ENCODE measurements at regions not wholly inside any gene's neighbourhood (a gene's known extent, or its start where the extent isn't known, plus 50 kb on each side); places are given as distances from the start of the nearest gene placed in this dataset.

- no peak for DNase-seq (ENCODE audit: extremely low spot score, unreplicated experiment)
- TF ChIP-seq, protein P1, sequence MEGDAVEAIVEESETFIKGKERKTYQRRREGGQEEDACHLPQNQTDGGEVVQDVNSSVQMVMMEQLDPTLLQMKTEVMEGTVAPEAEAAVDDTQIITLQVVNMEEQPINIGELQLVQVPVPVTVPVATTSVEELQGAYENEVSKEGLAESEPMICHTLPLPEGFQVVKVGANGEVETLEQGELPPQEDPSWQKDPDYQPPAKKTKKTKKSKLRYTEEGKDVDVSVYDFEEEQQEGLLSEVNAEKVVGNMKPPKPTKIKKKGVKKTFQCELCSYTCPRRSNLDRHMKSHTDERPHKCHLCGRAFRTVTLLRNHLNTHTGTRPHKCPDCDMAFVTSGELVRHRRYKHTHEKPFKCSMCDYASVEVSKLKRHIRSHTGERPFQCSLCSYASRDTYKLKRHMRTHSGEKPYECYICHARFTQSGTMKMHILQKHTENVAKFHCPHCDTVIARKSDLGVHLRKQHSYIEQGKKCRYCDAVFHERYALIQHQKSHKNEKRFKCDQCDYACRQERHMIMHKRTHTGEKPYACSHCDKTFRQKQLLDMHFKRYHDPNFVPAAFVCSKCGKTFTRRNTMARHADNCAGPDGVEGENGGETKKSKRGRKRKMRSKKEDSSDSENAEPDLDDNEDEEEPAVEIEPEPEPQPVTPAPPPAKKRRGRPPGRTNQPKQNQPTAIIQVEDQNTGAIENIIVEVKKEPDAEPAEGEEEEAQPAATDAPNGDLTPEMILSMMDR (conservative IDR thresholded peaks at IDR 0.05) = no peak
- no peak overlapping the region for H3K4me3 Mint-ChIP-seq
- no peaks in the 10 kb centered on the region for H3K36me3 Mint-ChIP-seq
- H3K27me3 Mint-ChIP-seq = peaks cover 3% of the 10 kb centered on the region
- H3K9me3 Mint-ChIP-seq = no peaks in the 10 kb centered on the region
- H3K4me1 Mint-ChIP-seq (ENCODE audit: unreplicated experiment) = peaks cover 8% of the 10 kb centered on the region
- no peak overlapping the region for H3K27ac Mint-ChIP-seq
These were observed 1279.1 kb upstream of the SORCS1 start for GRCh38 chr10:108443636-108444035.

DNA sequence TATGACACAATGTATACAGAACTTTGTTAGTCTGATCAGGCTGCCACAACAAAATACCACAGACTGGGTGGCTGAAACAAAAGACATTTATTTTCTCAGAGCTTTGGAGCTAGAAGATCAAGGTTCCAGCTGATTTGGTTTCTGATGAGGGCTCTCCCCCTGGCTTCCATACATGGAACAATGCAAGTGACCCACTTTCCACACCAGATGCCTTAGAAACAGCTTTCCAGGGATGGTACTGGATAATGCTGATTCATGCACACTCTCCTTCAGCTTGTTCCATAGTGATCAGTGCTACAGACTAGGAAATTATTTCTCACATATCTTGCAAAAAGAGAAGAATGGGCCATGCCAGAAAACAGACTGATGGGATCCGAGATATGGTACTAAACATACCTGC is 1274.9 kb upstream of the SORCS1 start:
- Mint-ChIP-seq H3K27ac (no peak overlapping the region), H3K36me3 (no peaks in the 10 kb centered on the region), H3K4me3 (no peak overlapping the region), H3K9me3 (peaks cover 6% of the 10 kb centered on the region), H3K27me3 (no peaks in the 10 kb centered on the region), H3K4me1 (ENCODE audit: unreplicated experiment) (peaks cover 11% of the 10 kb centered on the region)
- TF ChIP-seq, protein P1 (conservative IDR thresholded peaks at IDR 0.05) = no peak
- no peak for DNase-seq (ENCODE audit: extremely low spot score, unreplicated experiment)

DNA sequence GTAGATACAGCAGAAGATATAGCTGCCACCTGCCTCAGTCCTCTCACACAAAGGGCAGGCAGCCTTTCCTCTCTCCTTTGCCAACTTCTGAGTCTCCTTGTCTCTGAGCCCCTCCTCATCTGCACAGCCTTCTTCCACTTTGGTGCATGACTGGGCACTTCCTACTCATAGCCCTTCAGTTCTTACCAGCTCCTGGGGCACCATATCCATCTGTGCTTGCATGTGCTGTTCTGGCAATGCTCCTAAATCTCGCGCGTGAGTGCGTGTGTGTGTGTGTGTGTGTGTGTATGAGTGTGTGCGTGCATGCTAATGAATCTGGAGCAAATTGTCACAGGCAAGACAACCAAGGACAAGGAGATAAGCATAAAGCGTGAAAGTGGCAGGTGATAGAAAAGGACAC is 1271.6 kb upstream of the SORCS1 start:
- TF ChIP-seq, protein P1 (conservative IDR thresholded peaks at IDR 0.05) = no peak
- H3K27me3 Mint-ChIP-seq = no peaks in the 10 kb centered on the region

GRCh38 chr10:108434559-108435252 is 1270.2 kb upstream of the SORCS1 start:
- H3K36me3 Mint-ChIP-seq = no peaks in the 10 kb centered on the region
- peaks cover 9% of the 10 kb centered on the region for H3K4me1 Mint-ChIP-seq (ENCODE audit: unreplicated experiment)
- TF ChIP-seq, protein P1 (conservative IDR thresholded peaks at IDR 0.05) = peak; percentile 23
- peaks cover 6% of the 10 kb centered on the region for H3K9me3 Mint-ChIP-seq
- no peaks in the 10 kb centered on the region for H3K27me3 Mint-ChIP-seq
- H3K4me3 Mint-ChIP-seq = no peak overlapping the region
- no peak overlapping the region for H3K27ac Mint-ChIP-seq
- no peak for DNase-seq (ENCODE audit: extremely low spot score, unreplicated experiment)

More for the DNA sequence above, 1271.6 kb upstream of the SORCS1 start:
- no peak for DNase-seq (ENCODE audit: extremely low spot score, unreplicated experiment)
- peaks cover 11% of the 10 kb centered on the region for H3K4me1 Mint-ChIP-seq (ENCODE audit: unreplicated experiment)
- H3K9me3 Mint-ChIP-seq = peaks cover 6% of the 10 kb centered on the region
- H3K4me3 Mint-ChIP-seq = no peak overlapping the region
- no peaks in the 10 kb centered on the region for H3K36me3 Mint-ChIP-seq
- H3K27ac Mint-ChIP-seq = no peak overlapping the region

DNA sequence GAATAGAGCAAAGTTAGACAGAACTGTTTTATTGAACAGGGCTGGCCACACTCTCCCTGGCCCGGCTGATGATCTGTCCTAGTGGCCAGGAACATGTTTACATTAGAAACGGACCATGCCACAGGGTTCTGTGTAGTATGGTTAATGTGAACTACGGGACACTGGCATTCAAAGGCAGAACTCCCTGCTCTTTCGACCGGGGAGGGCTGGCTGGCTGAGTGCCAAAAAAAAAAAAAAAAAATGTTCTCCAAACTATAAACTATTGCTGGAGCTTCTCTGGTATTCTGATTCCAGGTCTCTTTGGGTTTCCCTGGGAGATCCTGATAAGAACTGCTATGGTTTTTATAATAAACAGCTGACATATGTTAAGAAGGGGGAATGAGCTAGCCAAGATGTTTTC is 1262.6 kb upstream of the SORCS1 start:
- Mint-ChIP-seq H3K27me3 (no peaks in the 10 kb centered on the region), H3K4me1 (ENCODE audit: unreplicated experiment) (no peaks in the 10 kb centered on the region), H3K36me3 (no peaks in the 10 kb centered on the region), H3K9me3 (no peaks in the 10 kb centered on the region), H3K27ac (no peak overlapping the region), H3K4me3 (no peak overlapping the region)
- TF ChIP-seq, protein P1 (conservative IDR thresholded peaks at IDR 0.05) = no peak
- no peak for DNase-seq (ENCODE audit: extremely low spot score, unreplicated experiment)

All from type B pancreatic cell (in vitro differentiated cells).